T47D (cell line): ENCODE measurements at regions not wholly inside any gene's neighbourhood (a gene's known extent, or its start where the extent isn't known, plus 50 kb on each side); places are given as distances from the start of the nearest gene placed in this dataset.

ENCODE experiments used
- DNase-seq, 2 experiments: peaks; one replicate each; pipeline versions ENCODE4 v3.0.0 to v3.0.0-alpha.2; 2011 to 2012; ENCODE audit warnings: low read depth in 1 of 2, low spot score in 1 of 2
- JUND ChIP-seq: IDR thresholded peaks from 2 replicates; pipeline ENCODE4 v1.6.1; 2012; ENCODE audit warnings: low read depth
- in situ Hi-C: cut with HindIII; loops from 2 replicates; pipeline ENCODE4 v1.10.0; 2016; ENCODE audit warnings: low sequenced_read_pairs, low pct_unique_long_range_greater_than_20kb

GRCh38 chr21:45351061-45351460 lies 53.9 kb upstream of the COL18A1 start:
- in situ Hi-C loops, result no loop called here
- TF ChIP-seq JUND, result no peak
- no peak for DNase-seq

DNA sequence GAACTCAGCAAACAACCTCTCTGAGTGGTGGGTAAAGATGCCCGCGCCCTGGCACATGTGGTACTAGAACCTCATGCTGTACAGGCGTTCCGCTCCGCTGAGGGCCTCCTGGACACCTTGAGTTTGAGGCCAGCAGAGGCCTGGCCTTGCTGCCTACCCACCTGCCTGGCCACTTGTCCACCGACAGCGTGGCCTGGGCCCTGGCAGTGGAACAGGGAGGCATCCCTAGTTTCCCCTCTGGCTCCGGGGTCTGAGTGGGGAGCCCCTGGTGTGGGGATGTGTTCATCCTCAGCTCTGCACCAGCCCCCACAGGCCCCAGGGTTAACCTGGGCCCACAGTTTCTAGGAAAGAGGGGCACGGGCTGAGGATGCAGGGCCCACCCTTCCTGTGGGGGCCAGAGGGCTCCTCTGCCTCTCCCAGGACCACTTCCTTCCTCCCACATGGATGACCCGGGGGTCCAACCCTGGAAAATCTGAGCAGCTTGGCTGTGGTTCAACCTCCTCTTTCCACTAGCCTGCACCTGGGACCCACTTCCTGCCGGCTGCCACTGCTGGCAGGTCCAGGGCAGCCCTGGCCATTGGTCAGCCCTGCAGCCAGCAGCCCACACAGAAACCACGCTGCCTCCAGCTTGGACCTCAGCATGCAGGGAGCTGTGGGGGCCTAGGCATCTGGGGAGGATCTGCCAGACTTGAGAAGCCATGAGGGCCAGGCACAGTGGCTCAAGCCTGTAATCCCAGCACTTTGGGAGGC lies 53.3 kb upstream of the COL18A1 start:
- DNase-seq, result no peak
- in situ Hi-C loops, result no loop called here
- no peak for TF ChIP-seq JUND

GRCh38 chr21:45352621-45353139 lies 52.3 kb upstream of the COL18A1 start:
- in situ Hi-C loops, result no loop called here
- no peak for DNase-seq

GRCh38 chr21:45353200-45353599 lies 51.8 kb upstream of the COL18A1 start:
- TF ChIP-seq JUND, result no peak
- in situ Hi-C loops, result no loop called here
- no peak for DNase-seq

More at GRCh38 chr21:45352621-45353139, 52.3 kb upstream of the COL18A1 start:
- no peak for TF ChIP-seq JUND

- DNase-seq, result no peak
- no peak for TF ChIP-seq JUND
- in situ Hi-C loops, result no loop called here
Measured at GRCh38 chr21:45354970-45355369, 50.0 kb upstream of the COL18A1 start.
